Neural cell (in vitro differentiated cells): ENCODE measurements at regions not wholly inside any gene's neighbourhood (a gene's known extent, or its start where the extent isn't known, plus 50 kb on each side); places are given as distances from the start of the nearest gene placed in this dataset.

Experiments used
- CTCF ChIP-seq: fragments of 450-650 bp; IDR thresholded peaks from 2 replicates; pipeline ENCODE4 v1.5.1; 2014; ENCODE audit warnings: antibody characterized with exemption, mild to moderate bottlenecking, moderate library complexity; ENCODE audit not compliant: poor library complexity, severe bottlenecking
- EZH2 ChIP-seq: fragments of 200-600, 300-800 bp; shearing (Covaris generic), sonication (generic); IDR thresholded peaks from 2 replicates; pipeline ENCODE4 v1.6.1; 2014; ENCODE audit warnings: antibody characterized with exemption, low read length, borderline replicate concordance, mild to moderate bottlenecking; ENCODE audit not compliant: insufficient read depth, poor library complexity, severe bottlenecking
- RAD21 ChIP-seq: fragments of 450-650 bp; conservative IDR thresholded peaks from 2 replicates; pipeline ENCODE4 v1.6.1; 2014; ENCODE audit warnings: antibody characterized with exemption, mild to moderate bottlenecking, moderate library complexity

- TF ChIP-seq CTCF (no peak), RAD21 (no peak), EZH2 (no peak)
Measured at GRCh38 chr4:32864713-32865351, 2144.7 kb downstream of the PCDH7 start.
